Duodenal mucosa (tissue), 2 donors: ENCODE measurements at regions not wholly inside any gene's neighbourhood (a gene's known extent, or its start where the extent isn't known, plus 50 kb on each side); places are given as distances from the start of the nearest gene placed in this dataset.

Experiments used
- H3K27ac ChIP-seq: one replicate; pipeline ENCODE4 v1.7.0; 2013; ENCODE audit warnings: low read depth, low read length
- H3K27me3 ChIP-seq, 2 donors: one replicate each; pipeline ENCODE4 v1.7.0; 2013; ENCODE audit warnings: low read length in 2 of 2, control low read depth in 1 of 2; ENCODE audit not compliant: insufficient read depth in 2 of 2, control insufficient read depth in 1 of 2
- H3K36me3 ChIP-seq, 2 donors: one replicate each; pipeline ENCODE4 v1.7.0; 2013; ENCODE audit warnings: low read length in 2 of 2, control low read depth in 1 of 2; ENCODE audit not compliant: insufficient read depth in 2 of 2, control insufficient read depth in 1 of 2
- H3K4me1 ChIP-seq, 2 donors: one replicate each; pipeline ENCODE4 v1.7.0; 2013; ENCODE audit warnings: low read length in 2 of 2, control low read depth in 1 of 2; ENCODE audit not compliant: insufficient read depth in 2 of 2, control insufficient read depth in 1 of 2
- H3K4me3 ChIP-seq, 2 donors: one replicate each; pipeline ENCODE4 v1.7.0; 2013; ENCODE audit warnings: low read length in 2 of 2, low read depth in 1 of 2
- H3K9ac ChIP-seq, 2 donors: one replicate each; pipeline ENCODE4 v1.7.0; 2013; ENCODE audit warnings: low read length in 2 of 2, low read depth in 1 of 2
- H3K9me3 ChIP-seq, 2 donors: one replicate each; pipeline ENCODE4 v1.7.0; 2013; ENCODE audit warnings: low read length in 2 of 2, control low read depth in 1 of 2; ENCODE audit not compliant: control insufficient read depth in 1 of 2

DNA sequence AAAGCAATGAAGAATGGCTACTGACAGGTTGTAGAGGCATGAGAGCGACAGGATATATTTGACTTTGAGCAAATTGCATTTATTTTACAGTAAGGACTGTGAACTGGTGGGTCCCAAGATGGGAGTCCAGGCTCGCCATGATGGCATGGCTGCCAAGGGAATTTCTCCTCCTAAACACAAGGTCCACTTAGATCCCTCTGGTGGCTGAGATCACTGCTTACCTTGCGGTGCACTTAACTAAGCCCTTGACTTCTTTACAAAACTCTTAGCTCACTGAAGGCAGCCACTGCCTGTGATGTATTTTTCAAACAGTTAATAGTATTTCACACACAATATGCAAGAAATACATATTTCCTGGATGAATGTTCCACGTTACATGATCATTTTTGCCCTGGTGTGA is 50.3 kb upstream of the SORBS2 start:
- no peaks in the 10 kb centered on the region for H3K9me3 ChIP-seq
- no peaks in the 10 kb centered on the region for H3K4me1 ChIP-seq
- no peak overlapping the region for H3K9ac ChIP-seq
- H3K4me3 ChIP-seq, result no peak overlapping the region
- no peak overlapping the region for H3K27ac ChIP-seq
- no peaks in the 10 kb centered on the region for H3K36me3 ChIP-seq
- no peaks in the 10 kb centered on the region for H3K27me3 ChIP-seq

DNA sequence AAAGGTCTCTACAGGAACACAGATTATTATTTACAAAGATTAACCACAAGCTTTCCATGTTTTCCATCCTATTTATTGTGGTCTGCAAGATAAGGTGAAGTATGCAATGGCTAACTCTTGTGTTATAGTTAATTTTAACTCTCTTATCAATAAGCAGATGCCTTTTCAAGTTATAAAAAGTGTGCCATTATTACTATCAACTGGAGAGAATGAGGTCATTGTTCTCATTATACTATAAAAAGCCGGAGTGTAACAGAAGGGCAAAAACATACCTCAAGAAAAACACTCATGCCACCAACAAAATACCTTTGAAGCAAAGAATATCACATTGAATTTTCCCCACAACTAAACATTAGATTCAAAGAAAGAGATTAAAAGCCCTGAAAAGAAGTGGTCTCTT is 52.0 kb upstream of the SORBS2 start:
- Histone ChIP-seq H3K27ac (no peak overlapping the region), H3K4me3 (no peak overlapping the region), H3K36me3 (no peaks in the 10 kb centered on the region), H3K9me3 (no peaks in the 10 kb centered on the region), H3K9ac (no peak overlapping the region), H3K4me1 (no peaks in the 10 kb centered on the region), H3K27me3 (no peaks in the 10 kb centered on the region)

DNA sequence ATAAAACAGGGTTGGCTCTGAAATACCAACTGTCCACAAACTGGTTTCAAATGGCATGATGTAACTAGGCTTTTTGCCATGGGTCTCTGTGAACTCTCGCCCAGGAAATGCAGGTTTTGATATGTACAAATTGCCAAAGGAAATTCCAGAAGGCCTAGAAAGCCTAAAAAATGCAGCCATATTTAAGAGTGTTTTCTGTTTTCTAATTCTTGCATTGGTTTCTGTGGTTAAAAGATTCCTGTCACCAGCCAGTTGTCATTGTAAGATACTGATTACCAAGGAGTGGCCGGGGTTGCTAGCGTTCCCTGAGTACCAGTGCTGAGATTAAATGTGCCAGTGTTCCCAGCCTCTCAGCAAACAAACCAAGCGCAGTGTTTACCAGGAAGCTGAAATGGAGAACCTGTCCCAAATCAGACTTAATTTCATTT is 53.9 kb upstream of the SORBS2 start:
- Histone ChIP-seq H3K27me3 (no peaks in the 10 kb centered on the region), H3K9me3 (no peaks in the 10 kb centered on the region), H3K36me3 (no peaks in the 10 kb centered on the region), H3K4me3 (no peak overlapping the region), H3K4me1 (no peaks in the 10 kb centered on the region), H3K27ac (no peak overlapping the region), H3K9ac (no peak overlapping the region)

DNA sequence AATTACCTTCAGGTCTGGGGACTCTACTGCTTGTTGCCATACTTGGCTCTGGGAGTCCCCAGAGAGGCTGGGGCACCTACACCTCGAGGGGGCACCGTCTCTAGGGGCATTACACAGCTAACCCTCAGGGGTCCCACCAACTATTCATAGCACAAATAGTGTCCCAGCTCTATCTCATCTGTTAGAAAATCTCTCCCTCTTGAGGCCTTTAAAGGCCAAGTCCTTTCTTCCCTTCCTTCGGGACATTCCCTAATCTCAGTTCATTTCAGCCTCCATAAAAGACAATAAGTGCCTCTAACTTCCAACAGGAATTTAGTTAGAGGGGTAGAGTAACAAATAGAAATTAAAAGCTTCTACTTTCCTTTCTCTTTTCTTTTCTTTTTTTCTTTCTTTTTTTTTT is 55.8 kb upstream of the SORBS2 start:
- Histone ChIP-seq H3K4me3 (no peak overlapping the region), H3K9me3 (no peaks in the 10 kb centered on the region), H3K27ac (no peak overlapping the region), H3K4me1 (no peaks in the 10 kb centered on the region), H3K9ac (no peak overlapping the region), H3K27me3 (no peaks in the 10 kb centered on the region), H3K36me3 (no peaks in the 10 kb centered on the region)

- no peak overlapping the region for H3K9ac ChIP-seq
- no peaks in the 10 kb centered on the region for H3K36me3 ChIP-seq
- no peak overlapping the region for H3K4me3 ChIP-seq
- H3K27ac ChIP-seq, result no peak overlapping the region
- no peaks in the 10 kb centered on the region for H3K4me1 ChIP-seq
- no peaks in the 10 kb centered on the region for H3K27me3 ChIP-seq
- no peaks in the 10 kb centered on the region for H3K9me3 ChIP-seq
Measured at GRCh38 chr4:185868983-185869382, 57.0 kb upstream of the SORBS2 start.

DNA sequence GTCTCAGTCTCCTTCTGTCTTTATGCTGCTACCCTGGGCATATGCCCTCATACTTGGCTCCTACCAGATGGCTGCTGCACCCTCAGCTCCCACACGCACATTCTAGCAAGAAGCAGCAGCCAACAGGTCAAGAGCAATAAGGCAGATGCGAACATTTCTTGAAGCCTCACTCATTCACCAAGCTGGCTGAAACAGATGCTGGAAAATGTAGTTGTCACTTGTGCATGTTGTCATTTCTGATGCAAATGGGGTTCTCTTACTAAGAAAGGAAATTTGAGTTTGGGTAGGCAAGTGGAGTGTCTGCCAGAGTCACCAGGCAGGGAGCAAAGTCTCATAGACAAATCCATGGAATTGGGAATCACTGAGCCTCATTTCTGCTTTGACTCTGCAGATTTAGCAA is 57.4 kb upstream of the SORBS2 start:
- H3K27me3 ChIP-seq, result no peaks in the 10 kb centered on the region
- H3K9me3 ChIP-seq, result no peaks in the 10 kb centered on the region
- H3K36me3 ChIP-seq, result no peaks in the 10 kb centered on the region
- H3K9ac ChIP-seq, result no peak overlapping the region
- H3K27ac ChIP-seq, result no peak overlapping the region
- no peaks in the 10 kb centered on the region for H3K4me1 ChIP-seq
- no peak overlapping the region for H3K4me3 ChIP-seq

DNA sequence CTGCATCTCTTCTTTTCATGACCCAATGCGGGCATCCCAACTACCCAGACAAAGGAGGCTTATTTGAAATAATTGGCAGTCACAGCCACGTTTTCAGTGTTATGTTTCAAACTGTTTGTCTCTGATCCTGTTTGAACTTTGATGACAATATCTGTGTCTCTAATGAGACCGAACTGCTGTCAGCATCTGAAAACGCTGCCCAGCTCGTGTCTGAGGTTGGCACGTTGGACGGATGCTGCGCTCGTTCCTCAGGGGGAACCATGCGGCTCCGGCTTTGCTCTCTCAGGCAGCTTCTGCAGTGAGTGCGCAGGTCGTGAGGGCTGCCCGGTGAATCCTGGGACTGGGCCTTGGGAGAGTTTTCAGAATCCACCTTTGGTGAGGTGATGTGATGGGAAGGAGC is 58.4 kb upstream of the SORBS2 start:
- Histone ChIP-seq H3K9me3 (no peaks in the 10 kb centered on the region), H3K27me3 (no peaks in the 10 kb centered on the region), H3K4me3 (no peak overlapping the region), H3K36me3 (no peaks in the 10 kb centered on the region), H3K9ac (no peak overlapping the region), H3K27ac (no peak overlapping the region), H3K4me1 (no peaks in the 10 kb centered on the region)

DNA sequence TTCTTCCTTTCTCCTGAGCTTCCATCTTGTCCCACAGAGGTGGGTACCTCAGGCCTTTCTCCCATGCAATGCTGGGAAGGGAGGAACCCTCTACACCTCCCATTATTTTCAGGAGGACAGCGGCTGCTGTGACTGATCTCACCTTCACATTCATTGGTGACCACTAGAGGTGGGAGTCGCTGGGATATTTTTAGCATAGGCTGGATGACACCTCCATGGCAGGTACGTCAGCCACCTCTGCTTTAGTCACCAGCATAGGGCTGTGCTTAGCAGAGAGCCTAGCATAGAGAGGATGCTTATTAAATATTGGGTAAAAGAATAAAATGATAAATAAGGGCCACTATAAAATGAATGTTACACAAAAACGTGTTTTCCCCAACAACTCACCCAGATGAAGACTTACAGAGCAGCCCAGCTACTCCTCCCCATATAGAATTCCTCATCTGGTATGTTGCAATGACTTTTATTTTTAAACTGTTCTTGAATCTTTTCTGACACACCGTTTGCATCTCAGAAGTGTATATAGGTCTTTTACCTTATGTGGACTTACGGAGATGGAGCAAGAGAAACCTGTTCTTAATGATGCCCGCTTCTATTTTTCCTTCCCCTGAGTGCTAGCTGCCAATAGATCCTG is 60.9 kb upstream of the SORBS2 start:
- H3K27me3 ChIP-seq, result no peaks in the 10 kb centered on the region
- no peaks in the 10 kb centered on the region for H3K36me3 ChIP-seq
- H3K27ac ChIP-seq, result no peak overlapping the region
- H3K4me3 ChIP-seq, result no peak overlapping the region
- H3K9me3 ChIP-seq, result no peaks in the 10 kb centered on the region
- no peaks in the 10 kb centered on the region for H3K4me1 ChIP-seq
- no peak overlapping the region for H3K9ac ChIP-seq

DNA sequence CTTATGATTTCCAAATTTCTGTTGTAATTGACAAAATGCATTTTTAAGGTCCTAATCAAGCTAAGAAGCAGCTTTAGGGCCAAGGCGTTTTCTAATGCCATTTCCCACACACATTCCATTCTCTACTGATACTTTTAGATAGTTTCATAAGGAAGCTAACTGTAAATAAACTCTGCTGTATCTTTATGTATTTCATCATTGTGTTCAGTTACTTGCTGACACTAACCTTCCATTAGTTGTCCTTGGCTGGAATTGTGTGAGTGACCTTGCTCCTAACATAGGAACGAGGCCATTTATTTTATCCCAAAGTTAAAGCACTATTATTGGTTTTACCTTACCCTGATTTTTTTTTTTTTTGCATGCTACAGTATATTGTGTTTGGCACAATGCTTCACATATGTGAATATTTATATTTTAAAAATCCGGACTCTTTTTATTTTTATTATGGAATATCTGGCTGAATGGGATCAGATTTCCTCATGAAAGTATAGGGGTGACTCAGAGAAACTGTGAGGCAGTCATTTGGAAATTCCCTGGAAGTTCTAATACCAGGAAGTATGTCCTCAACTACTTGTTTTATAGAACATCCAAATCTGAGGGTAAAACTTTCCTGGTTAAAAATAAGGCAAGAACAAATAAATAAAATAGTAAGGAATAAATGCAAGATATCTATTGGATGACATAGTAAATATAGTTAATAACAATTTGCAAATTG is 62.7 kb upstream of the SORBS2 start:
- no peak overlapping the region for H3K9ac ChIP-seq
- H3K9me3 ChIP-seq, result no peaks in the 10 kb centered on the region

DNA sequence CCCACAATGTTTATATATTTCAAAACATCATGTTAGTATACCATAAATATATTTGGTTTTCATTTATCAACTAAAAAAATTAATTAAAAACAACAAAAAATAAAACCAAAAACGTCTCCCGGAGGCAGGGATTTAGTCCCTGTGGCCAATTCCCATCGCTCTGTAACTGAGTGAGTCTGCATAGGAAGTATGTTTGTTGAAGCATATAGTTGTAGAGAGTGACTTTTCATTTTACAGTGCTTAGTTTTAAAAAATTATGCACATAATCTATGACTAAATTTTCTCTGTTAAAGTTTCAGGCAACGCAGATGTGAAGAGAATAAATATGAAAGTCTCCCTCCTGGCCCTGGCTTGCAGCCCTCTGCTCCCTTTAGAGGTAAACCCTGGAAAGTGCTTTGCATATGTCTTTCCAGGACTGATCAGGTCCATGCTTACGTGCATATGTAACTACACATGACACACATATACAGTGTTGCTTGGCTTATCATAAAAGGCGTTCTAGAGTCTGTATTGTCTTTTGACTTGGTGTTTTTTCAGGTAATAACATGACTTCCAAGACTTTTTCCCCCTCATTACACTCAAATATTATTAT is 63.4 kb upstream of the SORBS2 start:
- no peaks in the 10 kb centered on the region for H3K4me1 ChIP-seq
- no peaks in the 10 kb centered on the region for H3K36me3 ChIP-seq
- H3K9ac ChIP-seq, result no peak overlapping the region
- H3K27me3 ChIP-seq, result no peaks in the 10 kb centered on the region
- H3K27ac ChIP-seq, result no peak overlapping the region
- H3K4me3 ChIP-seq, result no peak overlapping the region
- no peaks in the 10 kb centered on the region for H3K9me3 ChIP-seq

More for the DNA sequence above, 62.7 kb upstream of the SORBS2 start:
- no peaks in the 10 kb centered on the region for H3K4me1 ChIP-seq
- H3K27me3 ChIP-seq, result no peaks in the 10 kb centered on the region
- H3K27ac ChIP-seq, result no peak overlapping the region
- no peak overlapping the region for H3K4me3 ChIP-seq
- H3K36me3 ChIP-seq, result no peaks in the 10 kb centered on the region
